WERI-Rb-1 (cell line): ENCODE measurements at regions not wholly inside any gene's neighbourhood (a gene's known extent, or its start where the extent isn't known, plus 50 kb on each side); places are given as distances from the start of the nearest gene placed in this dataset.

ENCODE experiments used
- DNase-seq: peaks from one replicate; pipeline ENCODE4 v3.0.0-alpha.2; 2020
- H3K27ac ChIP-seq: fragments of 250-450 bp; sonication (Bioruptor Pico); 2 replicates; pipeline ENCODE4 v1.5.1; 2020; ENCODE audit warnings: mild to moderate bottlenecking, moderate library complexity
- H3K27me3 ChIP-seq: fragments of 250-450 bp; sonication (Bioruptor Pico); 2 replicates; pipeline ENCODE4 v1.5.1; 2021; ENCODE audit warnings: mild to moderate bottlenecking, low read depth, moderate library complexity; ENCODE audit not compliant: insufficient read depth, severe bottlenecking
- H3K36me3 ChIP-seq: fragments of 250-450 bp; sonication (Bioruptor Pico); 2 replicates; pipeline ENCODE4 v1.5.1; 2020; ENCODE audit warnings: mild to moderate bottlenecking, moderate library complexity
- H3K4me3 ChIP-seq: 2 replicates; pipeline ENCODE4 v1.5.1; 2011; ENCODE audit warnings: low read depth, mild to moderate bottlenecking, control low read depth, low read length
- H3K9me3 ChIP-seq: fragments of 250-450 bp; sonication (Bioruptor Pico); 2 replicates; pipeline ENCODE4 v1.5.1; 2021; ENCODE audit warnings: mild to moderate bottlenecking, moderate library complexity; ENCODE audit not compliant: severe bottlenecking
- TF ChIP-seq, protein P1 (sequence below): IDR thresholded peaks from 2 replicates; pipeline ENCODE4 v1.5.1; 2011; ENCODE audit warnings: low read depth, mild to moderate bottlenecking, control low read depth, inconsistent platforms, low read length

DNA sequence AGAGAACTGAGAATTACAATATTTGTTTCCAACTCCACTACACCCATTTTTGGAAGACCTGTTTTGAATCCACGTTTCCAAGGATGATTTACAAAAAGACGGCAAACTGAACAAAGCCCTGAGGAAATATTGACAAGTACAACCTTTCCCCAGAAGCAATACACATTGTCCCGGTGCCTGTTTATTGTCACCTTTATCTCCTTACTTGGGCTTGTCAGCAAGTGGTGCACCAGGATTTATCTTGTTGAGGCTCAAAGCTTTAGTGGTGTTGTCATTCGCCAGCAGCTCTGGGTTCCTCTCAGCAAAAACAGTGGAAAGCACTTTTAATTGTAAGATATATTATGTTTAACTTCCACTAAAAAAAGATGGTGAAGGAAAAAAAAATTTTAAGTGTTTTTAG is 1191.9 kb upstream of the TENM4 start:
- no peaks in the 10 kb centered on the region for H3K9me3 ChIP-seq
- H3K36me3 ChIP-seq: no peaks in the 10 kb centered on the region
- TF ChIP-seq, protein P1, sequence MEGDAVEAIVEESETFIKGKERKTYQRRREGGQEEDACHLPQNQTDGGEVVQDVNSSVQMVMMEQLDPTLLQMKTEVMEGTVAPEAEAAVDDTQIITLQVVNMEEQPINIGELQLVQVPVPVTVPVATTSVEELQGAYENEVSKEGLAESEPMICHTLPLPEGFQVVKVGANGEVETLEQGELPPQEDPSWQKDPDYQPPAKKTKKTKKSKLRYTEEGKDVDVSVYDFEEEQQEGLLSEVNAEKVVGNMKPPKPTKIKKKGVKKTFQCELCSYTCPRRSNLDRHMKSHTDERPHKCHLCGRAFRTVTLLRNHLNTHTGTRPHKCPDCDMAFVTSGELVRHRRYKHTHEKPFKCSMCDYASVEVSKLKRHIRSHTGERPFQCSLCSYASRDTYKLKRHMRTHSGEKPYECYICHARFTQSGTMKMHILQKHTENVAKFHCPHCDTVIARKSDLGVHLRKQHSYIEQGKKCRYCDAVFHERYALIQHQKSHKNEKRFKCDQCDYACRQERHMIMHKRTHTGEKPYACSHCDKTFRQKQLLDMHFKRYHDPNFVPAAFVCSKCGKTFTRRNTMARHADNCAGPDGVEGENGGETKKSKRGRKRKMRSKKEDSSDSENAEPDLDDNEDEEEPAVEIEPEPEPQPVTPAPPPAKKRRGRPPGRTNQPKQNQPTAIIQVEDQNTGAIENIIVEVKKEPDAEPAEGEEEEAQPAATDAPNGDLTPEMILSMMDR: no peak
- no peak overlapping the region for H3K27ac ChIP-seq
- peaks cover 3% of the 10 kb centered on the region for H3K27me3 ChIP-seq
- no peak overlapping the region for H3K4me3 ChIP-seq
- DNase-seq: no peak

DNA sequence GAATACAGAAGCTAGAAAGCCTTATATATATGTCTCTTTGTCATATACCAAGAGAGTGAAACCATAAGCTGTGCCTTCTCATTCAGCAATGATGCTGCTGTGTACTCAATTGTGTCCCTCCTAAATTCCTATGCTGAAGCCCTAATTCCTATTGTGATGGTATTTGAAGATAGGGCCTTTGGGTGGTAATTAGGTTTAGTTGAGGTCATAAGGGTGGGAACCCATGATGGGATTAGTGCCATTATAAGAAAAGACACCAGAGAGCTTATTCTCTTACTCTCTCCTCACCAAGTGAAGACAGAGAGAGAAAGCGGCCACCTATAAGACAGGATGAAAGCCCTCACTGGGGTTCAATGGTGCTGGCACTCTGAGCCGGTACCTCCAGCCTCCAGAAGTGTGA is 1191.3 kb upstream of the TENM4 start:
- Histone ChIP-seq H3K27me3 (peaks cover 3% of the 10 kb centered on the region), H3K27ac (no peak overlapping the region), H3K36me3 (no peaks in the 10 kb centered on the region), H3K4me3 (no peak overlapping the region), H3K9me3 (no peaks in the 10 kb centered on the region)
- no peak for DNase-seq
- TF ChIP-seq, protein P1: no peak

DNA sequence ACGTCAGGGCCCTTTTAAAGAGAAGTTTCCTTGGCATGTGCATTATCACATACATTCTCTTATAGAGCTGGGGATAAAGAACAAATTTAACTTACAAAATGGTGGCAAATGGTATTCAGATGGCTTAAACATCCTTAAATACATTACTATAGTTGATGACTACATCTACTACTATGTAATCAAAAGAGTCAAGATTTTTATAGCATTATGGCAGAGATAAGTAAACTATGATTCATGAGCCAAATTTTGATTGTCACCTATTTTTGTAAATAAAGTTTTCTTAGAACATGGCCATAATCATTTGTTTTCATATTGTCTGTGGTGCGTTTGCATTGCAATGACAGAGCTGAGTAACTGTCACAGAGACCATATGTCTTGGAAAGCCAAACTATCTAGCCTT is 1188.6 kb upstream of the TENM4 start:
- H3K9me3 ChIP-seq: no peaks in the 10 kb centered on the region
- H3K36me3 ChIP-seq: no peaks in the 10 kb centered on the region
- DNase-seq: no peak
- H3K27ac ChIP-seq: no peak overlapping the region
- H3K4me3 ChIP-seq: no peak overlapping the region
- no peaks in the 10 kb centered on the region for H3K27me3 ChIP-seq
- TF ChIP-seq, protein P1: no peak

DNA sequence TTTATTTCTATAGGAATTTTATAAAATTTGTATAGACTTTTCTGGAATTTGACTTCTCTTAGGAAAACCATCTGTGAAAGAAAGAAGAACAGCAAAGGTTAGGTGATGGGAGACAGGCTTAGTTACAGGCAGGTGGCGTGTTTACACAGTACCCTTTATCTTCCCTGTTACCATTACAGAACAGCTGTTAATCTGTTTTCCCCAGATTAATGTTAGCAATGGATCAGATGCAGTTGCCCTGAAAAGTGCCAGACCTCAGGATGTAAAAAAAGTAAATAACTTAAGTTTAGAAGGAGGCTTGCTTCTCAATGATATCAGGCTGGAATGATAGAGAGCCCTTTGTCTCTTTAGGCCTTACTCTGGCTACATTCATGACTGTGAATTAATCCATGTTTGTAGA is 1186.5 kb upstream of the TENM4 start:
- DNase-seq: no peak
- Histone ChIP-seq H3K4me3 (no peak overlapping the region), H3K9me3 (no peaks in the 10 kb centered on the region), H3K27me3 (no peaks in the 10 kb centered on the region), H3K36me3 (no peaks in the 10 kb centered on the region), H3K27ac (no peak overlapping the region)
- TF ChIP-seq, protein P1: no peak

DNA sequence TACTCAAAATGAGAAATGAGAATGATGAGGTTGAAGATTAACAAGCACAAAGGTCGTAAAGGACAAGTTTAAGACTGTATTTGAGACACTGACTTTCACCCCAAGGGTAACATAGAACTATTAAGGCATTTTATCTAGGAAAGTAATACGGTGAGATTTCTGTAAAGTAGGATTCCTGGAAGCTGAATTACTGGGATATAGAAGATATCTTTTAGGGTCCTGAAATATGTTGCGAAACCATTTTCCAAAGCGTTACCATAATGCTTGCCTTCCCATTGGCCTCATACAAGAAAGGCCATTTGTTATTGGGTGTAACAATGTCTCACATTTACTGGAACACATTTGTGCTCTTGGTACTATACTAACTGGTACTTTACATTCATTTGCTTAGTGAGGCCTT is 1185.9 kb upstream of the TENM4 start:
- Histone ChIP-seq H3K27ac (no peak overlapping the region), H3K4me3 (no peak overlapping the region), H3K9me3 (no peaks in the 10 kb centered on the region), H3K36me3 (no peaks in the 10 kb centered on the region), H3K27me3 (no peaks in the 10 kb centered on the region)
- no peak for DNase-seq
- TF ChIP-seq, protein P1: no peak

DNA sequence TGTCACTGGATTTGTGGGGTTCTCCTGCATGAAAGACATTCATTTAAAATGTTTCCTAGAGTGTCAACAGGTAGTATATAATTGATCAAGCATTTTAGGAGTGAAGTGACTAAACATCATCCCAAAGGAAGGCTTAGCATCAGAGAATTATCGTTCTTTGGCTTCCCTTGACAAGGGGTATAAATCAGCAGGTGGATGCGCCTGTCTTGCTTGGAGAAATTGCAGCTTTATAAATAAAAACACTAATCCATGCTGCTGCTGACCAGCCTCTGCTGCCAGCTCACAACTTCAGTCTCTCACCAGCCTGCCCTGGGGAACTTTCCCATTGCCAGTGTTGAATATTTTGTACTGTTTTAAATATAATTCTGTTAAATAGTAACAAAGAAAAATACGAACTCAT is 1184.7 kb upstream of the TENM4 start:
- Histone ChIP-seq H3K27me3 (no peaks in the 10 kb centered on the region), H3K36me3 (no peaks in the 10 kb centered on the region), H3K4me3 (no peak overlapping the region), H3K27ac (no peak overlapping the region), H3K9me3 (no peaks in the 10 kb centered on the region)
- TF ChIP-seq, protein P1: no peak
- no peak for DNase-seq
